Astrocyte (in vitro differentiated cells and primary cell): ENCODE measurements at regions not wholly inside any gene's neighbourhood (a gene's known extent, or its start where the extent isn't known, plus 50 kb on each side); places are given as distances from the start of the nearest gene placed in this dataset.

Experiments used
- DNase-seq: peaks from one replicate; pipeline ENCODE4 v3.0.0-alpha.2; 2010; ENCODE audit warnings: low read depth
- FAIRE-seq: peaks from 2 replicates; lab custom pipeline; 2011; peaks lifted over from hg19 to GRCh38; lab: Jason Lieb, UNC
- H2AFZ ChIP-seq: 2 replicates; pipeline ENCODE4 v1.6.0; 2012; ENCODE audit warnings: low read depth, low read length, inconsistent platforms
- H3K27ac ChIP-seq: 2 replicates; pipeline ENCODE4 v1.5.1; 2011; ENCODE audit warnings: low read depth, low read length, inconsistent platforms
- H3K27me3 ChIP-seq: 2 replicates; pipeline ENCODE4 v1.6.0; 2011; ENCODE audit warnings: low read length, inconsistent platforms; ENCODE audit not compliant: insufficient read depth
- H3K36me3 ChIP-seq: 2 replicates; pipeline ENCODE4 v1.5.1; 2011; ENCODE audit warnings: low read length, inconsistent platforms; ENCODE audit not compliant: insufficient read depth
- H3K4me1 ChIP-seq: 2 replicates; pipeline ENCODE4 v1.5.1; 2011; ENCODE audit warnings: low read length, inconsistent platforms; ENCODE audit not compliant: insufficient read depth
- H3K4me2 ChIP-seq: 2 replicates; pipeline ENCODE4 v1.6.0; 2012; ENCODE audit warnings: low read length, inconsistent platforms
- H3K4me3 ChIP-seq: 2 replicates; pipeline ENCODE4 v1.5.1; 2011; ENCODE audit warnings: low read depth, mild to moderate bottlenecking, low read length, inconsistent platforms; ENCODE audit not compliant: insufficient read depth
- H3K79me2 ChIP-seq: 2 replicates; pipeline ENCODE4 v1.6.0; 2012; ENCODE audit warnings: mild to moderate bottlenecking, low read length, inconsistent platforms; ENCODE audit not compliant: insufficient read depth
- H3K9ac ChIP-seq: 2 replicates; pipeline ENCODE4 v1.6.0; 2012; ENCODE audit warnings: mild to moderate bottlenecking, low read length, inconsistent platforms
- H3K9me3 ChIP-seq: 2 replicates; pipeline ENCODE4 v1.5.1; 2012; ENCODE audit warnings: low read depth, mild to moderate bottlenecking, low read length, inconsistent platforms; ENCODE audit not compliant: insufficient read depth
- H4K20me1 ChIP-seq: 2 replicates; pipeline ENCODE4 v1.6.0; 2012; ENCODE audit warnings: low read length, inconsistent platforms; ENCODE audit not compliant: insufficient read depth
- H3K27ac Mint-ChIP-seq: one replicate; pipeline ENCODE4 v1.8.0; 2021; ENCODE audit warnings: mild to moderate bottlenecking, mixed read lengths; ENCODE audit not compliant: unreplicated experiment
- H3K27me3 Mint-ChIP-seq: one replicate; pipeline ENCODE4 v1.8.0; 2021; ENCODE audit warnings: low read depth, mixed read lengths; ENCODE audit not compliant: unreplicated experiment
- H3K36me3 Mint-ChIP-seq: one replicate; pipeline ENCODE4 v1.8.0; 2021; ENCODE audit warnings: low read depth, mixed read lengths; ENCODE audit not compliant: unreplicated experiment
- H3K4me1 Mint-ChIP-seq: one replicate; pipeline ENCODE4 v1.8.0; 2021; ENCODE audit warnings: low read depth, mixed read lengths; ENCODE audit not compliant: unreplicated experiment
- H3K4me3 Mint-ChIP-seq: one replicate; pipeline ENCODE4 v1.8.0; 2021; ENCODE audit warnings: mild to moderate bottlenecking, moderate library complexity, mixed read lengths; ENCODE audit not compliant: unreplicated experiment
- H3K9me3 Mint-ChIP-seq: one replicate; pipeline ENCODE4 v1.8.0; 2021; ENCODE audit warnings: mild to moderate bottlenecking, mixed read lengths; ENCODE audit not compliant: unreplicated experiment
- EZH2 ChIP-seq: IDR thresholded peaks from 2 replicates; pipeline ENCODE4 v1.6.1; 2012; ENCODE audit warnings: mild to moderate bottlenecking, low read length, inconsistent platforms; ENCODE audit not compliant: insufficient read depth
- TF ChIP-seq, protein P1 (sequence below): IDR thresholded peaks from 2 replicates; pipeline ENCODE4 v1.5.1; 2011; ENCODE audit warnings: low read depth, mild to moderate bottlenecking, inconsistent platforms, low read length, moderate library complexity; ENCODE audit not compliant: insufficient read depth

DNA sequence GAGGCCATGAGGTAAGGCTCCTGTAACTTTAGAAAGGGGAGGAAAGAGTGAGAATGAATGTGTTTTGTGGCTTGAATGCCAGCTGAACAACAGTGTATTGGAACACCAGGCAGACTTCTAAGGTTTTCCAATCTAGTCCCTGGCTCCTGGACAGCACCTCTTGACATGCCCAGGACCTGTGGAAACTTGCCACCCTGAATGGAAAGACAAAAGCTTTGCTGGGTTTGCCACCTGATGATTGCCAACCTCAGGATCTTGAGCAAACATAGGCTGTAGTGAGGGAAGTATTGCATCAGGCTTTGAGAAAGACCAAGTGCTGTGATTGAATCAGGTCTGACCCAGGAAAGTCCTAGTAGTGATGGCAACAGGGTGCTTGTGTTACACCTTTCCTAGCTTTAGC is 1393.1 kb upstream of the DIAPH2 start:
- Histone ChIP-seq H3K27ac (no peak overlapping the region), H3K4me3 (no peak overlapping the region), H2AFZ (no peak overlapping the region), H3K4me2 (no peak overlapping the region), H3K36me3 (no peaks in the 10 kb centered on the region), H3K9ac (no peak overlapping the region), H3K27me3 (no peaks in the 10 kb centered on the region), H3K9me3 (no peaks in the 10 kb centered on the region), H3K4me1 (no peaks in the 10 kb centered on the region), H4K20me1 (no peaks in the 10 kb centered on the region), H3K79me2 (no peaks in the 10 kb centered on the region)
- no peak overlapping the region for H3K4me3 Mint-ChIP-seq
- no peak for TF ChIP-seq EZH2
- TF ChIP-seq, protein P1, sequence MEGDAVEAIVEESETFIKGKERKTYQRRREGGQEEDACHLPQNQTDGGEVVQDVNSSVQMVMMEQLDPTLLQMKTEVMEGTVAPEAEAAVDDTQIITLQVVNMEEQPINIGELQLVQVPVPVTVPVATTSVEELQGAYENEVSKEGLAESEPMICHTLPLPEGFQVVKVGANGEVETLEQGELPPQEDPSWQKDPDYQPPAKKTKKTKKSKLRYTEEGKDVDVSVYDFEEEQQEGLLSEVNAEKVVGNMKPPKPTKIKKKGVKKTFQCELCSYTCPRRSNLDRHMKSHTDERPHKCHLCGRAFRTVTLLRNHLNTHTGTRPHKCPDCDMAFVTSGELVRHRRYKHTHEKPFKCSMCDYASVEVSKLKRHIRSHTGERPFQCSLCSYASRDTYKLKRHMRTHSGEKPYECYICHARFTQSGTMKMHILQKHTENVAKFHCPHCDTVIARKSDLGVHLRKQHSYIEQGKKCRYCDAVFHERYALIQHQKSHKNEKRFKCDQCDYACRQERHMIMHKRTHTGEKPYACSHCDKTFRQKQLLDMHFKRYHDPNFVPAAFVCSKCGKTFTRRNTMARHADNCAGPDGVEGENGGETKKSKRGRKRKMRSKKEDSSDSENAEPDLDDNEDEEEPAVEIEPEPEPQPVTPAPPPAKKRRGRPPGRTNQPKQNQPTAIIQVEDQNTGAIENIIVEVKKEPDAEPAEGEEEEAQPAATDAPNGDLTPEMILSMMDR, result no peak
- DNase-seq (no peak), FAIRE-seq (no peak)
- peaks cover 9% of the 10 kb centered on the region for H3K4me1 Mint-ChIP-seq
- no peaks in the 10 kb centered on the region for H3K9me3 Mint-ChIP-seq
- no peak overlapping the region for H3K27ac Mint-ChIP-seq
- no peaks in the 10 kb centered on the region for H3K36me3 Mint-ChIP-seq
- H3K27me3 Mint-ChIP-seq, result no peaks in the 10 kb centered on the region

- Histone ChIP-seq H3K9me3 (no peaks in the 10 kb centered on the region), H3K27ac (no peak overlapping the region), H3K4me3 (no peak overlapping the region), H3K27me3 (no peaks in the 10 kb centered on the region), H3K79me2 (no peaks in the 10 kb centered on the region), H3K4me1 (no peaks in the 10 kb centered on the region), H4K20me1 (no peaks in the 10 kb centered on the region), H3K9ac (no peak overlapping the region), H2AFZ (no peak overlapping the region), H3K4me2 (no peak overlapping the region), H3K36me3 (no peaks in the 10 kb centered on the region)
- H3K36me3 Mint-ChIP-seq, result no peaks in the 10 kb centered on the region
- H3K4me1 Mint-ChIP-seq, result no peaks in the 10 kb centered on the region
- DNase-seq (no peak), FAIRE-seq (no peak)
- no peak overlapping the region for H3K4me3 Mint-ChIP-seq
- no peaks in the 10 kb centered on the region for H3K9me3 Mint-ChIP-seq
- H3K27me3 Mint-ChIP-seq, result no peaks in the 10 kb centered on the region
- no peak for TF ChIP-seq EZH2
- TF ChIP-seq, protein P1, result no peak
- H3K27ac Mint-ChIP-seq, result no peak overlapping the region
These were observed 1365.8 kb upstream of the DIAPH2 start for GRCh38 chrX:95318882-95319281.

DNA sequence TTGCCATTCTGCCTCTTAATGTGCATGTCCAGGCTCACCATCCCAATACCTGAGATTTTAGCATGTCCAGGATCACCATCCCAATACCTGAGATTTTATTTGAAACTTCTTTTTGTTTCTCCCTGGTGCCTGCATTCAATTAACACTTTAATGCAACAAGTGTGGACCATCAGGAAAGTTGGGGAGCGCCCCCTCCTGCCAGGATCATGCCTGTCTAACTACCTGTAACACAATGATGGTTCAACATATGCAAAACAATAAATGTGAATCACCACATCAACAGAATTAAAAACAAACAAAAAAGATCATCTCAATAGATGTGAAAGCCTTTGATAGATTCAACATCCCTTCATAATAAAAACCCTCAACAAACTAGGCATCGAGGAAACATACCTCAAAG is 1359.5 kb upstream of the DIAPH2 start:
- DNase-seq (no peak), FAIRE-seq (peak; percentile 55)
- H3K36me3 Mint-ChIP-seq, result no peaks in the 10 kb centered on the region
- Histone ChIP-seq H3K36me3 (no peaks in the 10 kb centered on the region), H3K79me2 (no peaks in the 10 kb centered on the region), H3K9ac (no peak overlapping the region), H3K4me1 (no peaks in the 10 kb centered on the region), H2AFZ (no peak overlapping the region), H3K4me3 (no peak overlapping the region), H4K20me1 (no peaks in the 10 kb centered on the region), H3K4me2 (no peak overlapping the region), H3K27ac (no peak overlapping the region), H3K27me3 (no peaks in the 10 kb centered on the region), H3K9me3 (no peaks in the 10 kb centered on the region)
- H3K27me3 Mint-ChIP-seq, result no peaks in the 10 kb centered on the region
- no peak overlapping the region for H3K27ac Mint-ChIP-seq
- no peak overlapping the region for H3K4me3 Mint-ChIP-seq
- no peaks in the 10 kb centered on the region for H3K4me1 Mint-ChIP-seq
- TF ChIP-seq, protein P1, result no peak
- no peak for TF ChIP-seq EZH2
- no peaks in the 10 kb centered on the region for H3K9me3 Mint-ChIP-seq
